Panc1 (cell line): ENCODE measurements at regions not wholly inside any gene's neighbourhood (a gene's known extent, or its start where the extent isn't known, plus 50 kb on each side); places are given as distances from the start of the nearest gene placed in this dataset.

Source experiments
- ATAC-seq: fragments of 200-7000 bp; cut with Tn5 transposase; 2 replicates; pipeline ENCODE4 v1.9.1; 2020; ENCODE audit warnings: mild to moderate bottlenecking, moderate library complexity
- BruUV-seq: library from RNA; stranded (reverse); fragments of 400-500 nt; replicated peaks from 2 replicates; lab custom pipeline; 2021; lab: Mats Ljungman, UMichigan
- CTCF ChIA-PET: fragments of 300-600 bp; sonication (Branson Sonifier 250); formaldehyde crosslinking; loops from one replicate; lab custom pipeline; 2022; ENCODE audit warnings: antibody characterized with exemption; lab: Charles Lee
- POLR2A ChIA-PET: fragments of 300-600 bp; sonication (Branson Sonifier 250); formaldehyde crosslinking; loops from one replicate; lab custom pipeline; 2022; ENCODE audit warnings: antibody characterized with exemption; lab: Charles Lee
- DNase-seq: peaks from one replicate; pipeline ENCODE4 v3.0.0-alpha.2; 2010; ENCODE audit warnings: low read depth, low spot score
- H3K27ac ChIP-seq: 2 replicates; pipeline ENCODE4 v1.5.1; 2011; ENCODE audit warnings: mild to moderate bottlenecking, low read length, inconsistent platforms
- H3K27me3 ChIP-seq: fragments of 200-500 bp; sonication (Bioruptor generic); 2 replicates; pipeline ENCODE4 v1.6.0; 2014; ENCODE audit warnings: low read length, inconsistent platforms; ENCODE audit not compliant: control insufficient read depth, insufficient read depth
- H3K36me3 ChIP-seq: fragments of 200-500 bp; sonication (Bioruptor generic); 2 replicates; pipeline ENCODE4 v1.5.1; 2014; ENCODE audit warnings: inconsistent platforms, mild to moderate bottlenecking, low read length, moderate library complexity; ENCODE audit not compliant: control insufficient read depth, insufficient read depth
- H3K4me1 ChIP-seq: 2 replicates; pipeline ENCODE4 v1.5.1; 2011; ENCODE audit warnings: inconsistent platforms, mild to moderate bottlenecking, low read length, moderate library complexity; ENCODE audit not compliant: control insufficient read depth, insufficient read depth
- H3K4me3 ChIP-seq, 2 experiments: 2 replicates each; pipeline ENCODE4 v1.5.1; 2011 to 2012; ENCODE audit warnings: low read depth in 2 of 2, low read length in 2 of 2, mild to moderate bottlenecking in 2 of 2, inconsistent platforms in 1 of 2, moderate library complexity in 1 of 2
- H3K9me3 ChIP-seq: fragments of 200-500 bp; sonication (Bioruptor generic); 2 replicates; pipeline ENCODE4 v1.5.1; 2014; ENCODE audit warnings: low read depth, mild to moderate bottlenecking, inconsistent platforms, low read length, moderate library complexity; ENCODE audit not compliant: control insufficient read depth, insufficient read depth
- POLR2AphosphoS5 ChIP-seq: IDR thresholded peaks from 2 replicates; pipeline ENCODE4 v1.6.1; 2012; ENCODE audit warnings: mild to moderate bottlenecking, low read depth, low read length, moderate library complexity
- SIN3A ChIP-seq: IDR thresholded peaks from 2 replicates; pipeline ENCODE4 v1.6.1; 2012; ENCODE audit warnings: low read depth, mild to moderate bottlenecking, low read length, moderate library complexity, borderline replicate concordance; ENCODE audit not compliant: insufficient read depth
- TCF7L2 ChIP-seq: IDR thresholded peaks from 2 replicates; pipeline ENCODE4 v1.6.1; 2011; ENCODE audit warnings: mild to moderate bottlenecking, low read depth, low read length, inconsistent platforms
- in situ Hi-C: cut with HindIII; loops from 2 replicates; pipeline ENCODE4 v1.10.0; 2016; ENCODE audit warnings: low sequenced_read_pairs, low pct_unique_long_range_greater_than_20kb
- intact Hi-C: fragments of 100-400 bp; cut with micrococcal nuclease; formaldehyde crosslinking; loops from one replicate; pipeline ENCODE4 v1.10.0; 2022; ENCODE audit not compliant: unreplicated experiment
- TF ChIP-seq, protein P1 (sequence below), 2 experiments: IDR thresholded peaks; 2 replicates each; pipeline ENCODE4 v1.6.1; 2011 to 2012; ENCODE audit warnings: low read depth in 2 of 2, control low read depth in 1 of 2, low read length in 1 of 2, mild to moderate bottlenecking in 1 of 2, moderate library complexity in 1 of 2; ENCODE audit not compliant: insufficient read depth in 1 of 2
- TF ChIP-seq, protein P2 (sequence below): fragments of 450-650 bp; IDR thresholded peaks from 2 replicates; pipeline ENCODE4 v1.5.1; 2017; ENCODE audit warnings: mild to moderate bottlenecking

DNA sequence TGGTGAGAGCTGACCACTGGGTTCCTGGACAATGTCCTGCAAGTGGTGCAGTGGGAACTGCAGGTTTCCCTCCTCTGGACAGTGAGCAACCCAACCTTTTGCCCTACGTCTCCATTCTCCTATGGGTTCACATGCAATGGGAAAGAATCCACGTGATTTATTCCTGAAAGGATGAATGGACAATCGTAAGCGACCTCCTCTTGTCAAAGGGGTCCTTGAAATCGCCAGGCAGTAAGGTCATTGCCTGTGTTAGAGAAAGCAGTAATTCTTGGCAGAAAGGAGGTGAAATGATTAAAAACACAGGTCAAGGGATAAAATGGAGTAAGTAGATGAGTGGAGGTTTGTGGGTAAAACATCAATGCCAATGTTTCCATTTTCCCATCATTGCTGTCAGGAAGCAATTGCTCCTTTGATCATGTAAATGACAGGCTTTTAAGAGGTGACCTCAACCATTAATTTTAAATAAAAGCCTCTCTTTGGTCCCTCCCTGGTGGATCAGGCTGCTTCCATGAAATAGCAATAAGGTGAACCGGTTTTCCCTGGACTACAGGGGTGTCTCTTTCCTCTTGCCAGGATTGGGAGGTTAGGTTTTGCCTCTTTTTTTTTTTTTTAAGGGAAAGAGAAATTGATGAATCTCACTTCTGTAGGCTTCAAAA, 330.0 kb upstream of the PRKCQ start:
- H3K27ac ChIP-seq, result no peak overlapping the region
- H3K9me3 ChIP-seq, result no peaks in the 10 kb centered on the region
- TF ChIP-seq SIN3A (no peak), TCF7L2 (no peak)
- BruUV-seq, result no TSS peak
- in situ Hi-C loops (no loop called here), intact Hi-C loops (no loop called here)
- DNase-seq (no peak), ATAC-seq (no peak)
- no peak overlapping the region for H3K4me3 ChIP-seq
- H3K36me3 ChIP-seq, result no peaks in the 10 kb centered on the region
- ChIA-PET POLR2A (no interaction called here), CTCF (no interaction called here)
- H3K27me3 ChIP-seq, result no peaks in the 10 kb centered on the region
- no peaks in the 10 kb centered on the region for H3K4me1 ChIP-seq

DNA sequence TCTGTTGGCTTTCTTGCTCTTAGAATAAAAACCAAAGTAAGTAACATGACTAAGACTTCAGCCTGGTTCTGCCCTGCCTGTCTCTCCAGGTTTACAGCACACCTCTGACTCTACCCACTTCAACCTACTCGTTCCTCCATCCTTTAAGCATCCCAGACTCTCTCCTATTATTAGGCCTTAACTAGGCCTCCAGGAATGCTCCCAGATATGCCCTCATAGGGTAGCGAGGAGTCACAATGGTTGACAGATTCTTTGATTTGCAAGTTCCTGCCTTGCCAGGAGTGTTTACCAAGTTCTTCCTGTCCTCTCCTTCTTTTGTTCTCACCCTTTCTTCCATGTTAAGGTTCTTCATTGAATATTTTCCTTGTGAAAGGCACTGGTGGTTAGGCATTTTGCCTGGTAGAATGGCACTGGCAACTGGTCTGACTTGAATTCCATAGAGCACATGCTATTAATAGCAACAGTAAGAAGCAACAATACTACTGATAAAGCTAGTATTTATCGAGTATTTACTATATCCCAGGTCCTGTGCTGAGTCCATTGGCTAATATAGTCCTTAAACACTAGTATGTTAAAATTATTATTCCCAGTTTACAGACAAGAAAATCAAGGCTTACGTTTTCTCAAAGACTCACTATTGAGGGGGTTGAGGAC, 327.9 kb upstream of the PRKCQ start:
- CTCF ChIA-PET, result no interaction called here

More for the DNA sequence above, 327.9 kb upstream of the PRKCQ start:
- no peak for DNase-seq
- no peaks in the 10 kb centered on the region for H3K9me3 ChIP-seq
- in situ Hi-C loops, result no loop called here
- H3K4me3 ChIP-seq, result no peak overlapping the region
- intact Hi-C loops, result no loop called here
- BruUV-seq, result no TSS peak
- no peak for ATAC-seq
- TF ChIP-seq POLR2AphosphoS5 (no peak), SIN3A (no peak), TCF7L2 (no peak)
- TF ChIP-seq, protein P1, sequence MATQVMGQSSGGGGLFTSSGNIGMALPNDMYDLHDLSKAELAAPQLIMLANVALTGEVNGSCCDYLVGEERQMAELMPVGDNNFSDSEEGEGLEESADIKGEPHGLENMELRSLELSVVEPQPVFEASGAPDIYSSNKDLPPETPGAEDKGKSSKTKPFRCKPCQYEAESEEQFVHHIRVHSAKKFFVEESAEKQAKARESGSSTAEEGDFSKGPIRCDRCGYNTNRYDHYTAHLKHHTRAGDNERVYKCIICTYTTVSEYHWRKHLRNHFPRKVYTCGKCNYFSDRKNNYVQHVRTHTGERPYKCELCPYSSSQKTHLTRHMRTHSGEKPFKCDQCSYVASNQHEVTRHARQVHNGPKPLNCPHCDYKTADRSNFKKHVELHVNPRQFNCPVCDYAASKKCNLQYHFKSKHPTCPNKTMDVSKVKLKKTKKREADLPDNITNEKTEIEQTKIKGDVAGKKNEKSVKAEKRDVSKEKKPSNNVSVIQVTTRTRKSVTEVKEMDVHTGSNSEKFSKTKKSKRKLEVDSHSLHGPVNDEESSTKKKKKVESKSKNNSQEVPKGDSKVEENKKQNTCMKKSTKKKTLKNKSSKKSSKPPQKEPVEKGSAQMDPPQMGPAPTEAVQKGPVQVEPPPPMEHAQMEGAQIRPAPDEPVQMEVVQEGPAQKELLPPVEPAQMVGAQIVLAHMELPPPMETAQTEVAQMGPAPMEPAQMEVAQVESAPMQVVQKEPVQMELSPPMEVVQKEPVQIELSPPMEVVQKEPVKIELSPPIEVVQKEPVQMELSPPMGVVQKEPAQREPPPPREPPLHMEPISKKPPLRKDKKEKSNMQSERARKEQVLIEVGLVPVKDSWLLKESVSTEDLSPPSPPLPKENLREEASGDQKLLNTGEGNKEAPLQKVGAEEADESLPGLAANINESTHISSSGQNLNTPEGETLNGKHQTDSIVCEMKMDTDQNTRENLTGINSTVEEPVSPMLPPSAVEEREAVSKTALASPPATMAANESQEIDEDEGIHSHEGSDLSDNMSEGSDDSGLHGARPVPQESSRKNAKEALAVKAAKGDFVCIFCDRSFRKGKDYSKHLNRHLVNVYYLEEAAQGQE (IDR thresholded peaks at IDR 0.05; ENCODE audit: insufficient read depth in 1 of 2, low read depth in 2 of 2, low read length in 1 of 2), result no peak
- TF ChIP-seq, protein P2, sequence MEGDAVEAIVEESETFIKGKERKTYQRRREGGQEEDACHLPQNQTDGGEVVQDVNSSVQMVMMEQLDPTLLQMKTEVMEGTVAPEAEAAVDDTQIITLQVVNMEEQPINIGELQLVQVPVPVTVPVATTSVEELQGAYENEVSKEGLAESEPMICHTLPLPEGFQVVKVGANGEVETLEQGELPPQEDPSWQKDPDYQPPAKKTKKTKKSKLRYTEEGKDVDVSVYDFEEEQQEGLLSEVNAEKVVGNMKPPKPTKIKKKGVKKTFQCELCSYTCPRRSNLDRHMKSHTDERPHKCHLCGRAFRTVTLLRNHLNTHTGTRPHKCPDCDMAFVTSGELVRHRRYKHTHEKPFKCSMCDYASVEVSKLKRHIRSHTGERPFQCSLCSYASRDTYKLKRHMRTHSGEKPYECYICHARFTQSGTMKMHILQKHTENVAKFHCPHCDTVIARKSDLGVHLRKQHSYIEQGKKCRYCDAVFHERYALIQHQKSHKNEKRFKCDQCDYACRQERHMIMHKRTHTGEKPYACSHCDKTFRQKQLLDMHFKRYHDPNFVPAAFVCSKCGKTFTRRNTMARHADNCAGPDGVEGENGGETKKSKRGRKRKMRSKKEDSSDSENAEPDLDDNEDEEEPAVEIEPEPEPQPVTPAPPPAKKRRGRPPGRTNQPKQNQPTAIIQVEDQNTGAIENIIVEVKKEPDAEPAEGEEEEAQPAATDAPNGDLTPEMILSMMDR, result no peak
- H3K36me3 ChIP-seq, result no peaks in the 10 kb centered on the region
- POLR2A ChIA-PET, result no interaction called here
- no peak overlapping the region for H3K27ac ChIP-seq
- H3K27me3 ChIP-seq, result no peaks in the 10 kb centered on the region
- H3K4me1 ChIP-seq, result no peaks in the 10 kb centered on the region
